Hepatocyte (in vitro differentiated cells): ENCODE measurements at regions not wholly inside any gene's neighbourhood (a gene's known extent, or its start where the extent isn't known, plus 50 kb on each side); places are given as distances from the start of the nearest gene placed in this dataset.

Experiments
- DNase-seq: peaks from one replicate; pipeline ENCODE4 v3.0.0-alpha.2; 2016; ENCODE audit warnings: low spot score
- H2AFZ ChIP-seq: fragments of 200-600 bp; sonication (generic); 2 replicates; pipeline ENCODE4 v1.6.0; 2016; ENCODE audit warnings: antibody characterized with exemption, mild to moderate bottlenecking
- H3K27ac ChIP-seq: fragments of 200-600 bp; sonication (generic); 2 replicates; pipeline ENCODE4 v1.5.1; 2016; ENCODE audit warnings: mild to moderate bottlenecking
- H3K27me3 ChIP-seq: fragments of 200-600 bp; sonication (generic); 2 replicates; pipeline ENCODE4 v1.6.1; 2016
- H3K36me3 ChIP-seq: fragments of 200-600 bp; sonication (generic); replicated peaks from 2 replicates; pipeline ENCODE4 v1.5.1; 2016; ENCODE audit warnings: low read depth; ENCODE audit not compliant: insufficient read depth
- H3K4me1 ChIP-seq: fragments of 200-600 bp; sonication (generic); 2 replicates; pipeline ENCODE4 v1.5.1; 2016; ENCODE audit warnings: mild to moderate bottlenecking, moderate library complexity; ENCODE audit not compliant: insufficient read depth
- H3K4me2 ChIP-seq: fragments of 200-600 bp; sonication (generic); 2 replicates; pipeline ENCODE4 v1.6.0; 2016
- H3K4me3 ChIP-seq: fragments of 200-600 bp; sonication (generic); 2 replicates; pipeline ENCODE4 v1.5.1; 2016; ENCODE audit warnings: mild to moderate bottlenecking
- H3K79me2 ChIP-seq: fragments of 200-600 bp; sonication (generic); 2 replicates; pipeline ENCODE4 v1.6.0; 2017; ENCODE audit warnings: mild to moderate bottlenecking
- H3K9me2 ChIP-seq: fragments of 200-600 bp; sonication (generic); replicated peaks from 2 replicates; pipeline ENCODE4 v1.6.0; 2017; ENCODE audit warnings: mild to moderate bottlenecking; ENCODE audit not compliant: insufficient read depth
- H3K9me3 ChIP-seq: fragments of 200-600 bp; sonication (generic); 2 replicates; pipeline ENCODE4 v1.5.1; 2016; ENCODE audit warnings: low read depth, mild to moderate bottlenecking
- H4K20me1 ChIP-seq: fragments of 200-600 bp; sonication (generic); 2 replicates; pipeline ENCODE4 v1.6.0; 2016; ENCODE audit warnings: mild to moderate bottlenecking; ENCODE audit not compliant: insufficient read depth, poor library complexity, severe bottlenecking
- CTCF ChIP-seq: fragments of 200-600 bp; sonication (generic); IDR thresholded peaks from 2 replicates; pipeline ENCODE4 v1.5.1; 2016; ENCODE audit warnings: antibody characterized with exemption, mild to moderate bottlenecking; ENCODE audit not compliant: poor library complexity
- EZH2 ChIP-seq: fragments of 200-600 bp; sonication (generic); IDR thresholded peaks from 2 replicates; pipeline ENCODE4 v1.6.1; 2016; ENCODE audit warnings: antibody characterized with exemption, mild to moderate bottlenecking, borderline replicate concordance
- EZH2phosphoT487 ChIP-seq: fragments of 200-600 bp; sonication (generic); IDR thresholded peaks from one replicate; pipeline ENCODE4 v1.6.1; 2018; ENCODE audit warnings: antibody characterized with exemption, mild to moderate bottlenecking, low read depth, moderate library complexity; ENCODE audit not compliant: unreplicated experiment, severe bottlenecking
- WGBS: methylation state at CpG from one replicate; pipeline ENCODE4 v1.1.6; 2016; ENCODE audit warnings: low lambda C conversion rate; ENCODE audit errors: missing lambda C conversion rate; 5-methylcytosine and 5-hydroxymethylcytosine counted together

- no peaks in the 10 kb centered on the region for H3K9me3 ChIP-seq
- no peaks in the 10 kb centered on the region for H3K36me3 ChIP-seq
- no peaks in the 10 kb centered on the region for H3K4me1 ChIP-seq
- no peak for DNase-seq
- no peaks in the 10 kb centered on the region for H3K9me2 ChIP-seq
- no peak for TF ChIP-seq EZH2
- no peak for TF ChIP-seq CTCF
- TF ChIP-seq EZH2phosphoT487, result no peak
- H3K4me2 ChIP-seq, result no peak overlapping the region
- H2AFZ ChIP-seq, result no peak overlapping the region
- no peaks in the 10 kb centered on the region for H3K79me2 ChIP-seq
- WGBS, result 94% methylated on average over 2 of the region's 2 CpGs
- H3K4me3 ChIP-seq, result no peak overlapping the region
- no peak overlapping the region for H3K27ac ChIP-seq
- no peaks in the 10 kb centered on the region for H4K20me1 ChIP-seq
- H3K27me3 ChIP-seq, result no peaks in the 10 kb centered on the region
Observed at GRCh38 chr13:33528896-33529295, 243.3 kb upstream of the STARD13 start.

GRCh38 chr13:33531484-33531883, 245.9 kb upstream of the STARD13 start:
- H3K27me3 ChIP-seq, result no peaks in the 10 kb centered on the region
- H3K9me2 ChIP-seq, result no peaks in the 10 kb centered on the region
- H3K9me3 ChIP-seq, result no peaks in the 10 kb centered on the region
- H3K27ac ChIP-seq, result no peak overlapping the region
- H2AFZ ChIP-seq, result no peak overlapping the region
- no peaks in the 10 kb centered on the region for H4K20me1 ChIP-seq
- no peak overlapping the region for H3K4me2 ChIP-seq
- H3K4me3 ChIP-seq, result no peak overlapping the region
- no peaks in the 10 kb centered on the region for H3K36me3 ChIP-seq
- DNase-seq, result no peak
- no peaks in the 10 kb centered on the region for H3K79me2 ChIP-seq
- peaks cover 4% of the 10 kb centered on the region for H3K4me1 ChIP-seq
- TF ChIP-seq CTCF (no peak), EZH2 (no peak), EZH2phosphoT487 (no peak)

- TF ChIP-seq EZH2 (no peak), CTCF (no peak), EZH2phosphoT487 (no peak)
- Histone ChIP-seq H3K4me1 (peaks cover 17% of the 10 kb centered on the region), H3K36me3 (no peaks in the 10 kb centered on the region), H2AFZ (no peak overlapping the region), H3K27me3 (no peaks in the 10 kb centered on the region), H3K27ac (no peak overlapping the region), H3K79me2 (no peaks in the 10 kb centered on the region), H3K4me3 (no peak overlapping the region), H4K20me1 (no peaks in the 10 kb centered on the region), H3K9me3 (no peaks in the 10 kb centered on the region), H3K9me2 (no peaks in the 10 kb centered on the region), H3K4me2 (no peak overlapping the region)
- DNase-seq, result no peak
- WGBS, result 94% methylated on average over 4 of the region's 4 CpGs
Observed at GRCh38 chr13:33535061-33535460, 249.5 kb upstream of the STARD13 start.

GRCh38 chr13:33536601-33537000, 251.0 kb upstream of the STARD13 start:
- Histone ChIP-seq H2AFZ (peak overlapping the region; percentile 49), H3K27ac (peak overlapping the region; percentile 61), H4K20me1 (no peaks in the 10 kb centered on the region), H3K9me2 (no peaks in the 10 kb centered on the region), H3K9me3 (no peaks in the 10 kb centered on the region), H3K79me2 (no peaks in the 10 kb centered on the region), H3K4me2 (peak overlapping the region; percentile 65), H3K4me3 (no peak overlapping the region), H3K27me3 (no peaks in the 10 kb centered on the region), H3K4me1 (peaks cover 30% of the 10 kb centered on the region), H3K36me3 (no peaks in the 10 kb centered on the region)
- DNase-seq, result no peak
- TF ChIP-seq CTCF, result no peak
- TF ChIP-seq EZH2phosphoT487, result no peak
- TF ChIP-seq EZH2, result no peak
- 35% methylated on average over 2 of the region's 2 CpGs for WGBS
